Right atrium auricular region (tissue), 2 donors: ENCODE measurements at regions not wholly inside any gene's neighbourhood (a gene's known extent, or its start where the extent isn't known, plus 50 kb on each side); places are given as distances from the start of the nearest gene placed in this dataset.

ENCODE experiments used
- DNase-seq: peaks from one replicate; pipeline ENCODE4 v3.0.0-alpha.2; 2019; ENCODE audit warnings: low spot score
- H3K27ac ChIP-seq, 2 donors: fragments of 200-600 bp; sonication (generic); 1 replicate in 1 of 2; 2 replicates in 1 of 2; pipeline ENCODE4 v1.5.1; 2016 to 2019
- H3K27me3 ChIP-seq, 2 donors: fragments of 200-600 bp; sonication (generic); one replicate each; pipeline versions ENCODE4 v1.5.1 to v1.6.0; 2017 to 2019
- H3K36me3 ChIP-seq: fragments of 200-600 bp; sonication (generic); one replicate; pipeline ENCODE4 v1.5.1; 2016
- H3K4me1 ChIP-seq, 2 donors: fragments of 200-600 bp; sonication (generic); one replicate each; pipeline versions ENCODE4 v1.5.1 to v1.6.0; 2017 to 2019
- H3K4me3 ChIP-seq, 2 donors: fragments of 200-600 bp; sonication (generic); 1 replicate in 1 of 2; 2 replicates in 1 of 2; pipeline ENCODE4 v1.5.1; 2017 to 2019; ENCODE audit warnings: mild to moderate bottlenecking in 1 of 2, moderate library complexity in 1 of 2
- H3K9me3 ChIP-seq, 2 donors: fragments of 200-600 bp; sonication (generic); one replicate each; pipeline ENCODE4 v1.5.1; 2019
- CTCF ChIP-seq, 2 donors: fragments of 200-600 bp; sonication (generic); IDR thresholded peaks; one replicate each; pipeline ENCODE4 v1.5.1; 2019; ENCODE audit warnings: antibody characterized with exemption in 2 of 2

DNA sequence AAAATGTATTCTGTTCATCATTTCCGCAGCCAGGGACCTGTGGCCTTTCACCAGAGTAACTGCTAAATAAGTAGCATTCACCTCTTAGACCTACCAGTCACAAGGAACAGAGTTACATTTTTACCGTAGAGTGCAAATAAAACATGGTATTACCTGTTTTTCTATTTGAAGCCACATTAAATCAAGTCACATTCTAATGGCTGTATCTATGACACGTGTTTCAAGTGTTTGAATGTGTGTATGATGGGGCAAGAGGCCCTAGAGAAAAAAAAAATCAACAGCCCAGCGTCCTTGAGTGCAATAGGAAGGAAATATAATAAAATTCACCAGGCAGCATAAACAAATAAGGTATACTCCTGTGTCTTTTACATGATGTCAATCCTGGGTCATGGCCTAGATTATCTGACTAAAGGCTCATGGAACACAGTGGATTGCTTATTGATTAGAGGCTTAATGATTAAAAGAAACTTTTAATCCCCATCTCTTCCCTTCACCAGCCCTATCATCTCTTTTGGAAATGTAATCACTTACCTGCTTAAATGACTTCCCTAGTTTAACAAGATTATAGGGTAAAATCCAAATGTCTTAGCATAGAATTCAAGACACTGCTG lies 168.7 kb upstream of the CDH5 start:
- Histone ChIP-seq H3K36me3 (no peaks in the 10 kb centered on the region), H3K27ac (no peak overlapping the region), H3K27me3 (no peaks in the 10 kb centered on the region), H3K4me1 (no peaks in the 10 kb centered on the region), H3K9me3 (no peaks in the 10 kb centered on the region), H3K4me3 (no peak overlapping the region)
- no peak for DNase-seq
- no peak for TF ChIP-seq CTCF (IDR thresholded peaks at IDR 0.05)

DNA sequence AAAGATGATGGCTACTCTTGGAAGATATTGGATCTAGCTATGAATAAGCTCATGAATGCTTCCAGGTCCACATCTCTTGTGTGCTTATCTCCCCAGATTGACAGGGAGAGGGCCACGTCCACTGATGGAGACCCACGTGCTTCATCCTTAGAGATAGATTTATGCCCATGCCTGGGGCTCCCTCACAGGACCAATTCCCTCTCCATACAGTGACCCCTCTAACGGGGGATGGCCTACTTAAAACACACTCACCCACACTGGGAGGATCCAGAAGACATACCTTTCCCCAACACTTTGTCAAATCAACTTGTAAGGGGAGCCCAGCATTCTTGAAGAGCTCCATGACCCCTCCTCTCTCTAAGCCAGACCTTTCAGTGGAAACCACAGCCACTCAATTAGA lies 169.7 kb upstream of the CDH5 start:
- no peak overlapping the region for H3K4me3 ChIP-seq
- DNase-seq: no peak
- no peaks in the 10 kb centered on the region for H3K9me3 ChIP-seq
- no peaks in the 10 kb centered on the region for H3K36me3 ChIP-seq
- no peak overlapping the region for H3K27ac ChIP-seq
- no peak for TF ChIP-seq CTCF (IDR thresholded peaks at IDR 0.05)
- no peaks in the 10 kb centered on the region for H3K4me1 ChIP-seq
- H3K27me3 ChIP-seq: no peaks in the 10 kb centered on the region

DNA sequence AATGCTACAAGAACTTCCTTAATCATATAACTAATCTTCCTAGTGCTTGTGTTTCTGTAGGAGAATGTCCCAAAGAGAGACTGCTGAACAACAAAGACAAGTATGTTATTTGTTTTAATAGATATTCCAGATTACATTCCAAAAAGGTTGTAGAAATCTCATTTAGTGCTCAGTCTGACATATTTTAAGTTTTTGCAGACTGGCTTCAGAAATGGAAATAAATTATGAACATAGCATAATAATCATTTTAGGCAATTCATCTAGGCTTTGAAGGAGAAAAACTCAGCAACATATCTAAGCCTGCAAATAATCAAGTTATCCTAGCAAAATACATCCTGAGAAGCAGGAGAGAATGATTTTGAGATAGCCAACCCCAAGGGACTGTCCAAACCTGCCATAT lies 171.6 kb upstream of the CDH5 start:
- H3K36me3 ChIP-seq: no peaks in the 10 kb centered on the region
- no peaks in the 10 kb centered on the region for H3K4me1 ChIP-seq
- no peaks in the 10 kb centered on the region for H3K9me3 ChIP-seq
- TF ChIP-seq CTCF (IDR thresholded peaks at IDR 0.05): no peak
- no peaks in the 10 kb centered on the region for H3K27me3 ChIP-seq
- no peak overlapping the region for H3K4me3 ChIP-seq
- DNase-seq: no peak
- no peak overlapping the region for H3K27ac ChIP-seq

GRCh38 chr16:66193543-66194229 lies 172.8 kb upstream of the CDH5 start:
- no peaks in the 10 kb centered on the region for H3K27me3 ChIP-seq
- no peak for TF ChIP-seq CTCF (IDR thresholded peaks at IDR 0.05)
- no peaks in the 10 kb centered on the region for H3K9me3 ChIP-seq
- H3K4me1 ChIP-seq: peaks cover 0 to 5% of the 10 kb centered on the region in 2 donors
- H3K4me3 ChIP-seq: no peak overlapping the region
- DNase-seq: no peak
- H3K36me3 ChIP-seq: no peaks in the 10 kb centered on the region
- no peak overlapping the region for H3K27ac ChIP-seq

DNA sequence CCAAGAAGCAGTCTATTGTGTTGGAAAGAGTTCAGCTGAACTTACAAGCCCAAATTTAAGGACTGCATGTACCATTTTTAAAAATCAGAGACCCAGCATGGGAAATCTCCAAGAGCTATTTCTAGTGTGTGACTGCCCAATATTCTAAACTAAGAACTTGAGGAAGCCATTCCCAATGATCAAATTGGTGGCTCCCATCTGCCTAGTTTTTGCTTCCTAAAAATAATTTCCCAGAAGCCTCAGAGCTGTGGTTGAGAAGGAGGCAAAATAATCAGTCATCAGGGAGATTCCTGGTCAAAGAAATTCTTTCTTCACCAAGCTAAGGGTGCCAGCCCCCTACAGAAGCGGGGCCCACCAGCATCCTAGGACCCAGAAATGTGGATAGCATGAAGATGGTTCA lies 176.1 kb upstream of the CDH5 start:
- H3K4me1 ChIP-seq: peaks cover 0 to 5% of the 10 kb centered on the region in 2 donors
- peak; percentile 9 for DNase-seq
- H3K9me3 ChIP-seq: no peaks in the 10 kb centered on the region

More for the DNA sequence above, 176.1 kb upstream of the CDH5 start:
- no peaks in the 10 kb centered on the region for H3K36me3 ChIP-seq
- H3K27me3 ChIP-seq: no peaks in the 10 kb centered on the region
- TF ChIP-seq CTCF (IDR thresholded peaks at IDR 0.05): no peak
- H3K27ac ChIP-seq: no peak overlapping the region
- H3K4me3 ChIP-seq: no peak overlapping the region
